HG03139 (cell line): ENCODE measurements at regions not wholly inside any gene's neighbourhood (a gene's known extent, or its start where the extent isn't known, plus 50 kb on each side); places are given as distances from the start of the nearest gene placed in this dataset.
"Not testable (repeated sequence)": the region's sequence is repeated elsewhere in the genome, so short reads cannot be mapped to it uniquely, and the experiment has no call there.

Experiments
- ATAC-seq: cut with Tn5 transposase; IDR thresholded peaks from one replicate; pipeline ENCODE4 v1.9.1; 2021; ENCODE audit not compliant: unreplicated experiment

- no peak for ATAC-seq
Measured at GRCh38 chr3:6721491-6721890, 139.4 kb upstream of the GRM7 start.

GRCh38 chr3:6723205-6723604 is 137.7 kb upstream of the GRM7 start:
- ATAC-seq, result no peak

GRCh38 chr3:6726811-6727210 is 134.1 kb upstream of the GRM7 start:
- no peak for ATAC-seq

- no peak for ATAC-seq
Measured at GRCh38 chr3:6732807-6733206, 128.1 kb upstream of the GRM7 start.

- no peak for ATAC-seq
Measured at GRCh38 chr3:6733699-6734394, 127.1 kb upstream of the GRM7 start.

GRCh38 chr3:6734395-6734746 is 126.5 kb upstream of the GRM7 start:
- no peak for ATAC-seq

- no peak for ATAC-seq
Measured at GRCh38 chr3:6736836-6737629, 123.9 kb upstream of the GRM7 start.

- ATAC-seq, result no peak
Measured at GRCh38 chr3:6737630-6738029, 123.3 kb upstream of the GRM7 start.

GRCh38 chr3:6739288-6739687 is 121.6 kb upstream of the GRM7 start:
- no peak for ATAC-seq

- ATAC-seq, result no peak
Measured at GRCh38 chr3:6743067-6743720, 117.7 kb upstream of the GRM7 start.

GRCh38 chr3:6746443-6746842 is 114.5 kb upstream of the GRM7 start:
- no peak for ATAC-seq

- no peak for ATAC-seq
Measured at GRCh38 chr3:6747017-6747416, 113.9 kb upstream of the GRM7 start.

GRCh38 chr3:6750782-6751181 is 110.1 kb upstream of the GRM7 start:
- no peak for ATAC-seq

- ATAC-seq, result no peak
Measured at GRCh38 chr3:6753536-6753935, 107.4 kb upstream of the GRM7 start.

GRCh38 chr3:6769532-6770396 is 91.2 kb upstream of the GRM7 start:
- ATAC-seq, result not testable (repeated sequence)

- no peak for ATAC-seq
Measured at GRCh38 chr3:6770397-6770690, 90.6 kb upstream of the GRM7 start.

- ATAC-seq, result no peak
Measured at GRCh38 chr3:6771171-6771570, 89.7 kb upstream of the GRM7 start.

- no peak for ATAC-seq
Measured at GRCh38 chr3:6779140-6779539, 81.8 kb upstream of the GRM7 start.

GRCh38 chr3:6781092-6781491 is 79.8 kb upstream of the GRM7 start:
- ATAC-seq, result no peak

GRCh38 chr3:6785726-6786125 is 75.2 kb upstream of the GRM7 start:
- no peak for ATAC-seq

- ATAC-seq, result no peak
Measured at GRCh38 chr3:6791161-6791560, 69.8 kb upstream of the GRM7 start.
